HCT116 (cell line): ENCODE measurements at regions not wholly inside any gene's neighbourhood (a gene's known extent, or its start where the extent isn't known, plus 50 kb on each side); places are given as distances from the start of the nearest gene placed in this dataset.

Experiments used
- ATAC-seq: fragments of 200-7000 bp; cut with Tn5 transposase; 2 replicates; pipeline ENCODE4 v1.9.1; 2020; ENCODE audit warnings: mild to moderate bottlenecking, moderate library complexity
- BruUV-seq: library from RNA; stranded (reverse); fragments of 400-500 nt; replicated peaks from 2 replicates; lab custom pipeline; 2021; lab: Mats Ljungman, UMichigan
- CTCF ChIA-PET: fragments of 300-600 bp; sonication (Branson Sonifier 250); formaldehyde crosslinking; loops from one replicate; lab custom pipeline; 2021; ENCODE audit warnings: antibody characterized with exemption; lab: Charles Lee
- POLR2A ChIA-PET: fragments of 300-600, 350-600 bp; sonication (Branson Sonifier 250); formaldehyde crosslinking; loops from one replicate; lab custom pipeline; 2021; ENCODE audit warnings: antibody characterized with exemption; lab: Charles Lee
- RAD21 ChIA-PET, 2 experiments: fragments of 300-600 bp; sonication (Branson Sonifier 250); formaldehyde crosslinking; loops; one replicate each; lab custom pipeline; 2023; ENCODE audit warnings: low total read pairs in 2 of 2; ENCODE audit not compliant: uncharacterized antibody in 2 of 2, unreplicated experiment in 2 of 2, low non-redundant PET in 1 of 2; lab: Charles Lee
- DNase-seq: peaks from one replicate; pipeline ENCODE4 v3.0.0-alpha.2; 2010; ENCODE audit warnings: low read depth, low spot score
- H2AFZ ChIP-seq: fragments of 200-600 bp; shearing (Covaris generic), sonication (generic); 2 replicates; pipeline ENCODE4 v1.6.1; 2017; ENCODE audit warnings: low read depth, mixed run types, mixed read lengths, antibody characterized with exemption, low read length; ENCODE audit not compliant: poor library complexity, severe bottlenecking
- H3K27ac ChIP-seq: 2 replicates; pipeline ENCODE4 v1.5.1; 2012; ENCODE audit warnings: low read depth, low read length
- H3K27me3 ChIP-seq: fragments of 200-600 bp; sonication (generic); 2 replicates; pipeline ENCODE4 v1.6.1; 2016; ENCODE audit warnings: mixed run types, low read length, mixed read lengths; ENCODE audit not compliant: insufficient read depth
- H3K36me3 ChIP-seq, 2 experiments: fragments of 200-500 bp in 1 of 2; fragments of 200-600 bp in 1 of 2; sonication (Bioruptor generic) in 1 of 2; sonication (generic) in 1 of 2; 2 replicates each; pipeline versions ENCODE4 v1.5.1 to v1.6.1; 2014 to 2016; ENCODE audit warnings: low read length in 2 of 2, inconsistent platforms in 1 of 2, mixed read lengths in 1 of 2, mixed run types in 1 of 2; ENCODE audit not compliant: insufficient read depth in 2 of 2, control insufficient read depth in 1 of 2
- H3K4me1 ChIP-seq, 2 experiments: fragments of 200-600 bp in 1 of 2; sonication (generic) in 1 of 2; 2 replicates each; pipeline versions ENCODE4 v1.5.1 to v1.6.1; 2012 to 2017; ENCODE audit warnings: low read length in 2 of 2, inconsistent platforms in 1 of 2, mild to moderate bottlenecking in 1 of 2, mixed read lengths in 1 of 2, mixed run types in 1 of 2, moderate library complexity in 1 of 2; ENCODE audit not compliant: insufficient read depth in 2 of 2, control insufficient read depth in 1 of 2
- H3K4me2 ChIP-seq: fragments of 200-600 bp; sonication (generic); 2 replicates; pipeline ENCODE4 v1.6.1; 2017; ENCODE audit warnings: mixed run types, low read length, mixed read lengths
- H3K4me3 ChIP-seq, 2 experiments: fragments of 200-600 bp in 1 of 2; sonication (generic) in 1 of 2; replicated peaks in 1 of 2; 2 replicates each; pipeline ENCODE4 v1.5.1; 2011 to 2016; ENCODE audit warnings: low read length in 2 of 2, control low read depth in 1 of 2, low read depth in 1 of 2, mild to moderate bottlenecking in 1 of 2, mixed read lengths in 1 of 2, mixed run types in 1 of 2
- H3K79me2 ChIP-seq: fragments of 200-600 bp; sonication (generic); 2 replicates; pipeline ENCODE4 v1.6.1; 2017; ENCODE audit warnings: mild to moderate bottlenecking, mixed run types, low read length, moderate library complexity, mixed read lengths; ENCODE audit not compliant: insufficient read depth
- H3K9ac ChIP-seq: fragments of 200-600 bp; sonication (generic); 2 replicates; pipeline ENCODE4 v1.6.1; 2016; ENCODE audit warnings: low read length, mixed read lengths
- H3K9me2 ChIP-seq: fragments of 200-600 bp; sonication (generic), shearing (Covaris generic); 2 replicates; pipeline ENCODE4 v1.6.1; 2017; ENCODE audit warnings: mixed run types, mild to moderate bottlenecking, moderate library complexity; ENCODE audit not compliant: insufficient read depth
- H3K9me3 ChIP-seq, 2 experiments: fragments of 200-500 bp in 1 of 2; fragments of 200-600 bp in 1 of 2; sonication (Bioruptor generic) in 1 of 2; sonication (generic) in 1 of 2; 2 replicates each; pipeline ENCODE4 v1.6.1; 2014 to 2017; ENCODE audit warnings: low read length in 2 of 2, mixed read lengths in 2 of 2, inconsistent platforms in 1 of 2, low read depth in 1 of 2, mild to moderate bottlenecking in 1 of 2, mixed run types in 1 of 2, moderate library complexity in 1 of 2; ENCODE audit not compliant: control insufficient read depth in 1 of 2, insufficient read depth in 1 of 2
- H4K20me1 ChIP-seq: fragments of 200-600 bp; sonication (generic), shearing (Covaris generic); 2 replicates; pipeline ENCODE4 v1.6.1; 2017; ENCODE audit warnings: mixed run types, mild to moderate bottlenecking, moderate library complexity; ENCODE audit not compliant: insufficient read depth
- CEBPB ChIP-seq: IDR thresholded peaks from 2 replicates; pipeline ENCODE4 v1.6.1; 2012; ENCODE audit warnings: low read depth
- intact Hi-C: fragments of 100-400 bp; cut with micrococcal nuclease; formaldehyde crosslinking; loops from 2 replicates; pipeline ENCODE4 v1.10.0; 2022
- TF ChIP-seq, protein P1 (sequence below), 3 experiments: fragments of 200-600 bp in 1 of 3; sonication (generic) in 1 of 3; IDR thresholded peaks in 2 of 3; conservative IDR thresholded peaks in 1 of 3; 2 replicates each; pipeline ENCODE4 v1.5.1; 2012 to 2017; ENCODE audit warnings: low read depth in 2 of 3, low read length in 2 of 3, antibody characterized with exemption in 1 of 3, borderline replicate concordance in 1 of 3, control low read depth in 1 of 3, mild to moderate bottlenecking in 1 of 3, mixed read lengths in 1 of 3, mixed run types in 1 of 3, moderate library complexity in 1 of 3; ENCODE audit not compliant: insufficient read depth in 1 of 3
- TF ChIP-seq, protein P2 (sequence below): IDR thresholded peaks from 2 replicates; pipeline ENCODE4 v1.6.1; 2012; ENCODE audit warnings: low read depth

DNA sequence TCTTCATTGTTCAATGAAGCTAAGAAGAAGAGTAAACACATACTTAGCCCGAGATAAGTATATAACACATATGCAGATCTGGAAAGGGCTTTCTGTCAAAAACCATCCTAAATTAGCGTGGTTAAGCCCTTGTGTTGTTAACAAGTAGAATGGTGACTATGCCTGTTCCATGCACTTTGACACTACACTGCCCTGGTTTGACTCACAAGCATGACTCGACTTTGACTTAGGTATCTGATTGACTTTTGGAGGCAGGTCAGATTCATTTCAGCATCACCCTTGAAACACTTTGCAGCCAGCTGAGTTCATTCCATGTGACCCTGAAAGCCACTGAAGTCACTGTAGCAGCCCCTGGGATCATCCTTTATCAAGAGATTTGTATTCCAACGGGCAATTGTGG, 239.8 kb downstream of the TBX18 start:
- ATAC-seq, result no peak
- intact Hi-C loops, result no loop called here
- no peaks in the 10 kb centered on the region for H3K9me2 ChIP-seq
- RAD21 ChIA-PET, result no interaction called here
- CTCF ChIA-PET, result no interaction called here
- peaks cover 5% of the 10 kb centered on the region; the same call in 1 of the 2 replicates for H3K27me3 ChIP-seq
- BruUV-seq, result no TSS peak
- no peaks in the 10 kb centered on the region for H3K79me2 ChIP-seq
- DNase-seq, result no peak
- no peak overlapping the region for H3K4me2 ChIP-seq
- H2AFZ ChIP-seq, result no peak overlapping the region
- no peaks in the 10 kb centered on the region for H3K9me3 ChIP-seq
- no peak overlapping the region for H3K27ac ChIP-seq
- H3K4me1 ChIP-seq, result peaks cover 2 to 12% of the 10 kb centered on the region in 2 experiments; a peak in 2 of 4 replicates
- no peak overlapping the region for H3K9ac ChIP-seq
- TF ChIP-seq, protein P1, sequence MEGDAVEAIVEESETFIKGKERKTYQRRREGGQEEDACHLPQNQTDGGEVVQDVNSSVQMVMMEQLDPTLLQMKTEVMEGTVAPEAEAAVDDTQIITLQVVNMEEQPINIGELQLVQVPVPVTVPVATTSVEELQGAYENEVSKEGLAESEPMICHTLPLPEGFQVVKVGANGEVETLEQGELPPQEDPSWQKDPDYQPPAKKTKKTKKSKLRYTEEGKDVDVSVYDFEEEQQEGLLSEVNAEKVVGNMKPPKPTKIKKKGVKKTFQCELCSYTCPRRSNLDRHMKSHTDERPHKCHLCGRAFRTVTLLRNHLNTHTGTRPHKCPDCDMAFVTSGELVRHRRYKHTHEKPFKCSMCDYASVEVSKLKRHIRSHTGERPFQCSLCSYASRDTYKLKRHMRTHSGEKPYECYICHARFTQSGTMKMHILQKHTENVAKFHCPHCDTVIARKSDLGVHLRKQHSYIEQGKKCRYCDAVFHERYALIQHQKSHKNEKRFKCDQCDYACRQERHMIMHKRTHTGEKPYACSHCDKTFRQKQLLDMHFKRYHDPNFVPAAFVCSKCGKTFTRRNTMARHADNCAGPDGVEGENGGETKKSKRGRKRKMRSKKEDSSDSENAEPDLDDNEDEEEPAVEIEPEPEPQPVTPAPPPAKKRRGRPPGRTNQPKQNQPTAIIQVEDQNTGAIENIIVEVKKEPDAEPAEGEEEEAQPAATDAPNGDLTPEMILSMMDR (IDR thresholded peaks at IDR 0.05 in 2 of 3, conservative IDR thresholded peaks at IDR 0.05 in 1 of 3; ENCODE audit: borderline replicate concordance in 1 of 3, insufficient read depth in 1 of 3, low read depth in 2 of 3, low read length in 2 of 3), result no peak
- TF ChIP-seq CEBPB, result no peak
- TF ChIP-seq, protein P2, sequence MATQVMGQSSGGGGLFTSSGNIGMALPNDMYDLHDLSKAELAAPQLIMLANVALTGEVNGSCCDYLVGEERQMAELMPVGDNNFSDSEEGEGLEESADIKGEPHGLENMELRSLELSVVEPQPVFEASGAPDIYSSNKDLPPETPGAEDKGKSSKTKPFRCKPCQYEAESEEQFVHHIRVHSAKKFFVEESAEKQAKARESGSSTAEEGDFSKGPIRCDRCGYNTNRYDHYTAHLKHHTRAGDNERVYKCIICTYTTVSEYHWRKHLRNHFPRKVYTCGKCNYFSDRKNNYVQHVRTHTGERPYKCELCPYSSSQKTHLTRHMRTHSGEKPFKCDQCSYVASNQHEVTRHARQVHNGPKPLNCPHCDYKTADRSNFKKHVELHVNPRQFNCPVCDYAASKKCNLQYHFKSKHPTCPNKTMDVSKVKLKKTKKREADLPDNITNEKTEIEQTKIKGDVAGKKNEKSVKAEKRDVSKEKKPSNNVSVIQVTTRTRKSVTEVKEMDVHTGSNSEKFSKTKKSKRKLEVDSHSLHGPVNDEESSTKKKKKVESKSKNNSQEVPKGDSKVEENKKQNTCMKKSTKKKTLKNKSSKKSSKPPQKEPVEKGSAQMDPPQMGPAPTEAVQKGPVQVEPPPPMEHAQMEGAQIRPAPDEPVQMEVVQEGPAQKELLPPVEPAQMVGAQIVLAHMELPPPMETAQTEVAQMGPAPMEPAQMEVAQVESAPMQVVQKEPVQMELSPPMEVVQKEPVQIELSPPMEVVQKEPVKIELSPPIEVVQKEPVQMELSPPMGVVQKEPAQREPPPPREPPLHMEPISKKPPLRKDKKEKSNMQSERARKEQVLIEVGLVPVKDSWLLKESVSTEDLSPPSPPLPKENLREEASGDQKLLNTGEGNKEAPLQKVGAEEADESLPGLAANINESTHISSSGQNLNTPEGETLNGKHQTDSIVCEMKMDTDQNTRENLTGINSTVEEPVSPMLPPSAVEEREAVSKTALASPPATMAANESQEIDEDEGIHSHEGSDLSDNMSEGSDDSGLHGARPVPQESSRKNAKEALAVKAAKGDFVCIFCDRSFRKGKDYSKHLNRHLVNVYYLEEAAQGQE, result no peak
- no peaks in the 10 kb centered on the region for H4K20me1 ChIP-seq
- POLR2A ChIA-PET, result no interaction called here
- no peak overlapping the region for H3K4me3 ChIP-seq
- no peaks in the 10 kb centered on the region for H3K36me3 ChIP-seq
